Activated CD4-positive, alpha-beta T cell treated with anti-CD3 and anti-CD28 coated beads, Interleukin-2, amount 10 ng/mL, durations not matched to agents 7 days and 5 days (primary cell): ENCODE measurements at regions not wholly inside any gene's neighbourhood (a gene's known extent, or its start where the extent isn't known, plus 50 kb on each side); places are given as distances from the start of the nearest gene placed in this dataset.

ENCODE experiments used
- CTCF ChIA-PET: fragments of 350-600 bp; sonication (Branson Sonifier 250); formaldehyde crosslinking; loops from one replicate; lab custom pipeline; 2021; ENCODE audit warnings: antibody characterized with exemption; lab: Charles Lee
- POLR2A ChIA-PET: fragments of 350-600 bp; sonication (Branson Sonifier 250); formaldehyde crosslinking; loops from one replicate; lab custom pipeline; 2021; ENCODE audit warnings: antibody characterized with exemption; lab: Charles Lee
- DNase-seq: peaks from one replicate; pipeline ENCODE4 v3.0.0-alpha.2; 2020
- H3K27ac Mint-ChIP-seq: one replicate; pipeline ENCODE4 v1.8.0; 2021; ENCODE audit warnings: mild to moderate bottlenecking, moderate library complexity, mixed read lengths
- H3K27me3 Mint-ChIP-seq: one replicate; pipeline ENCODE4 v1.8.0; 2021; ENCODE audit warnings: mixed read lengths
- H3K36me3 Mint-ChIP-seq: one replicate; pipeline ENCODE4 v1.8.0; 2021; ENCODE audit warnings: low read depth, mixed read lengths
- H3K4me1 Mint-ChIP-seq: one replicate; pipeline ENCODE4 v1.8.0; 2021; ENCODE audit warnings: mixed read lengths
- H3K4me3 Mint-ChIP-seq: one replicate; pipeline ENCODE4 v1.8.0; 2021; ENCODE audit warnings: mild to moderate bottlenecking, moderate library complexity, mixed read lengths
- H3K9me3 Mint-ChIP-seq: one replicate; pipeline ENCODE4 v1.8.0; 2021; ENCODE audit warnings: mixed read lengths

GRCh38 chr10:70973275-70973674, 84.9 kb upstream of the PCBD1 start:
- no peaks in the 10 kb centered on the region for H3K9me3 Mint-ChIP-seq
- H3K4me1 Mint-ChIP-seq = no peaks in the 10 kb centered on the region
- peaks cover 34% of the 10 kb centered on the region for H3K27me3 Mint-ChIP-seq
- no peak for DNase-seq
- ChIA-PET CTCF (no interaction called here), POLR2A (no interaction called here)
- no peak overlapping the region for H3K27ac Mint-ChIP-seq
- no peak overlapping the region for H3K4me3 Mint-ChIP-seq
- H3K36me3 Mint-ChIP-seq = no peaks in the 10 kb centered on the region

DNA sequence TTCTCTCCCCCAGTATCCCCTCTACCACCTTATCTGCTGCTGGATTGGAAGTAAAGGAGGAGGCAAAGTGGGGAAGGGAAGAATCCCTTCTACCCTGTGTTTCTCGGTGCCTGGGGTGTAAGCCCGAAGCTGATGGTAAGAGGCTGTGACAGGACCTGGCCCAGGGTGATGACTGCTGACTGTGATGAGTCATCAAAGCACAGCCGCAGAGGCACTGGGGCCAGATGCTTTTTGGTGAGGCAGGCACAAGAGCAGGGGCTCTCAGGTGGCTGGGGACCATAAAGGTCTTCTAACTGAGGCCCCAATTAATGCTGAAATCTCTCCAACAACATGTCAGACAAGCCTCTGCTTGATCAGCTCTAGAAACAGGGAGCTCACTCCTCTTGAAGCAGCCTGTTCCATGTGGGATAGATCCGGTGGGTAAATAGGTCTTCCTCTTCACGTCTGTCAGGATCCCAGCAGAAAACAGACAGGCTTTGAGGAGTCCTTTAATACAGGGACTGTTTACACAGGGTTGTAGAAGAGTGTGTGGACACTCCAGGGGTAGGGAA, 86.1 kb upstream of the PCBD1 start:
- Mint-ChIP-seq H3K4me1 (no peaks in the 10 kb centered on the region), H3K4me3 (no peak overlapping the region), H3K27ac (no peak overlapping the region), H3K9me3 (no peaks in the 10 kb centered on the region), H3K27me3 (peaks cover 34% of the 10 kb centered on the region), H3K36me3 (no peaks in the 10 kb centered on the region)
- no peak for DNase-seq
- CTCF ChIA-PET = no interaction called here
- POLR2A ChIA-PET = no interaction called here

- no peak for DNase-seq
- Mint-ChIP-seq H3K27ac (no peak overlapping the region), H3K4me1 (no peaks in the 10 kb centered on the region), H3K9me3 (no peaks in the 10 kb centered on the region), H3K36me3 (no peaks in the 10 kb centered on the region), H3K27me3 (peaks cover 33% of the 10 kb centered on the region), H3K4me3 (no peak overlapping the region)
- POLR2A ChIA-PET = no interaction called here
- CTCF ChIA-PET = no interaction called here
These were observed 86.6 kb upstream of the PCBD1 start for GRCh38 chr10:70974920-70975319.

GRCh38 chr10:70976063-70976695, 87.8 kb upstream of the PCBD1 start:
- CTCF ChIA-PET = no interaction called here
- no peaks in the 10 kb centered on the region for H3K36me3 Mint-ChIP-seq

DNA sequence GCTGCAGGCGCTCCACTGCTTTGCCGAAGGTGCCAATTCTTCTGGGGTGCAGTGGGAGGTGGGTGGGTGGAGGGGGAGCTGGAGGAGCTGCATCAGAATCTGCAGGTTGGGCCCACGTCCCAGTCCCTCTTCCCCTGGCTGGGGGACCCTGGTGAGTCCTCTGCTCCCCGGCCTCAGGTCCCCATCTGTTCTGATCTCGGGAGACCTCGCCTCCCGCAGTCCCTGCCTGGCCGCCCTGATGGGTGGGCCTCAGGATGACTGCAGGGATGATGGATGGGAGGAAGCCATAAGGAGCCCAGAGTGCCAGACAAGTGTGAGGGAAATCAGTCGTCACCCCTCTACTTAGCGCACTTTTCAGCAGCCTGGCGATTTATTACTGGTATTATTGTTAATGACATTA, 89.3 kb upstream of the PCBD1 start:
- peaks cover 7% of the 10 kb centered on the region for H3K4me1 Mint-ChIP-seq
- H3K27ac Mint-ChIP-seq = no peak overlapping the region
- H3K36me3 Mint-ChIP-seq = no peaks in the 10 kb centered on the region
- DNase-seq = no peak
- POLR2A ChIA-PET = no interaction called here
- H3K27me3 Mint-ChIP-seq = peaks cover 17% of the 10 kb centered on the region
- H3K4me3 Mint-ChIP-seq = no peak overlapping the region
- H3K9me3 Mint-ChIP-seq = no peaks in the 10 kb centered on the region
- CTCF ChIA-PET = no interaction called here

More at GRCh38 chr10:70976063-70976695, 87.8 kb upstream of the PCBD1 start:
- no peak overlapping the region for H3K27ac Mint-ChIP-seq
- POLR2A ChIA-PET = no interaction called here
- H3K9me3 Mint-ChIP-seq = no peaks in the 10 kb centered on the region
- H3K27me3 Mint-ChIP-seq = peaks cover 25% of the 10 kb centered on the region
- DNase-seq = no peak
- H3K4me3 Mint-ChIP-seq = no peak overlapping the region
- no peaks in the 10 kb centered on the region for H3K4me1 Mint-ChIP-seq

- Mint-ChIP-seq H3K4me1 (peaks cover 12% of the 10 kb centered on the region), H3K4me3 (no peak overlapping the region), H3K9me3 (no peaks in the 10 kb centered on the region), H3K36me3 (no peaks in the 10 kb centered on the region), H3K27ac (no peak overlapping the region), H3K27me3 (peaks cover 14% of the 10 kb centered on the region)
- ChIA-PET CTCF (no interaction called here), POLR2A (no interaction called here)
- DNase-seq = no peak
These were observed 89.8 kb upstream of the PCBD1 start for GRCh38 chr10:70978181-70978580.

GRCh38 chr10:70978816-70979480, 90.6 kb upstream of the PCBD1 start:
- Mint-ChIP-seq H3K4me1 (peaks cover 12% of the 10 kb centered on the region), H3K27ac (no peak overlapping the region), H3K27me3 (peaks cover 9% of the 10 kb centered on the region), H3K4me3 (no peak overlapping the region), H3K36me3 (no peaks in the 10 kb centered on the region), H3K9me3 (no peaks in the 10 kb centered on the region)
- ChIA-PET CTCF (no interaction called here), POLR2A (no interaction called here)
- no peak for DNase-seq

GRCh38 chr10:70980687-70981086, 92.3 kb upstream of the PCBD1 start:
- CTCF ChIA-PET = no interaction called here
- no peaks in the 10 kb centered on the region for H3K27me3 Mint-ChIP-seq
- no peak overlapping the region for H3K4me3 Mint-ChIP-seq
- peaks cover 19% of the 10 kb centered on the region for H3K4me1 Mint-ChIP-seq
- no peak for DNase-seq
- H3K27ac Mint-ChIP-seq = no peak overlapping the region
- POLR2A ChIA-PET = no interaction called here
- H3K9me3 Mint-ChIP-seq = no peaks in the 10 kb centered on the region
- no peaks in the 10 kb centered on the region for H3K36me3 Mint-ChIP-seq

- peaks cover 25% of the 10 kb centered on the region for H3K4me1 Mint-ChIP-seq
- no peaks in the 10 kb centered on the region for H3K27me3 Mint-ChIP-seq
- no peak overlapping the region for H3K27ac Mint-ChIP-seq
- DNase-seq = no peak
- H3K9me3 Mint-ChIP-seq = no peaks in the 10 kb centered on the region
- no peaks in the 10 kb centered on the region for H3K36me3 Mint-ChIP-seq
- H3K4me3 Mint-ChIP-seq = no peak overlapping the region
- POLR2A ChIA-PET = no interaction called here
- CTCF ChIA-PET = no interaction called here
These were observed 92.9 kb upstream of the PCBD1 start for GRCh38 chr10:70981171-70981836.

GRCh38 chr10:70981936-70982335, 93.6 kb upstream of the PCBD1 start:
- H3K9me3 Mint-ChIP-seq = no peaks in the 10 kb centered on the region
- H3K27ac Mint-ChIP-seq = peak overlapping the region; percentile 78
- CTCF ChIA-PET = interaction anchor here (0.9 kb wide), 1 partner anchor 12 kb away, joined by 3 read pairs; no protein-coding TSS in a partner anchor
- no peaks in the 10 kb centered on the region for H3K27me3 Mint-ChIP-seq
- no peak for DNase-seq
- H3K4me1 Mint-ChIP-seq = peaks cover 26% of the 10 kb centered on the region
- H3K36me3 Mint-ChIP-seq = no peaks in the 10 kb centered on the region
- POLR2A ChIA-PET = no interaction called here
- no peak overlapping the region for H3K4me3 Mint-ChIP-seq

- H3K4me3 Mint-ChIP-seq = no peak overlapping the region
- H3K27me3 Mint-ChIP-seq = no peaks in the 10 kb centered on the region
- peak; percentile 22 for DNase-seq
- no peaks in the 10 kb centered on the region for H3K36me3 Mint-ChIP-seq
- no peaks in the 10 kb centered on the region for H3K9me3 Mint-ChIP-seq
- ChIA-PET CTCF (interaction anchor here (0.7 to 0.9 kb wide), 2 partner anchors 13 to 57 kb away, joined by 3 read pairs; no protein-coding TSS in a partner anchor), POLR2A (no interaction called here)
- peaks cover 26% of the 10 kb centered on the region for H3K4me1 Mint-ChIP-seq
- H3K27ac Mint-ChIP-seq = peak overlapping the region; percentile 78
These were observed 94.1 kb upstream of the PCBD1 start for GRCh38 chr10:70982443-70982842.

GRCh38 chr10:70984986-70985722, 96.8 kb upstream of the PCBD1 start:
- Mint-ChIP-seq H3K4me3 (no peak overlapping the region), H3K27me3 (no peaks in the 10 kb centered on the region), H3K36me3 (no peaks in the 10 kb centered on the region), H3K4me1 (peaks cover 26% of the 10 kb centered on the region), H3K9me3 (no peaks in the 10 kb centered on the region), H3K27ac (no peak overlapping the region)
- no peak for DNase-seq
- ChIA-PET CTCF (no interaction called here), POLR2A (no interaction called here)
